Stimulated activated naive CD8-positive, alpha-beta T cell treated with anti-CD3 and anti-CD28 coated beads, Interleukin-15, amount 100 ng/mL, for 72 hours (primary cell): ENCODE measurements at regions not wholly inside any gene's neighbourhood (a gene's known extent, or its start where the extent isn't known, plus 50 kb on each side); places are given as distances from the start of the nearest gene placed in this dataset.
A peak's percentile ranks its signal among the peaks of the same experiment; 100 is the strongest.
"Not testable (repeated sequence)": the region's sequence is repeated elsewhere in the genome, so short reads cannot be mapped to it uniquely, and the experiment has no call there.

Experiments
- ATAC-seq: fragments of 150-1000 bp; cut with Tn5 transposase; 2 replicates; pipeline ENCODE4 v1.10.0; 2021; ENCODE audit warnings: mild to moderate bottlenecking, moderate library complexity
- DNase-seq, 2 donors: peaks; one replicate each; pipeline ENCODE4 v3.0.0; 2021 to 2022
- H3K27ac Mint-ChIP-seq, 2 donors: one replicate each; pipeline ENCODE4 v1.8.0; 2022; ENCODE audit warnings: mild to moderate bottlenecking in 2 of 2, mixed read lengths in 2 of 2, moderate library complexity in 2 of 2
- H3K27me3 Mint-ChIP-seq: one replicate; pipeline ENCODE4 v1.8.0; 2022; ENCODE audit warnings: mixed read lengths
- H3K4me1 Mint-ChIP-seq: one replicate; pipeline ENCODE4 v1.8.0; 2022; ENCODE audit warnings: mild to moderate bottlenecking, mixed read lengths
- H3K4me3 Mint-ChIP-seq, 2 donors: one replicate each; pipeline ENCODE4 v1.8.0; 2022; ENCODE audit warnings: mild to moderate bottlenecking in 2 of 2, mixed read lengths in 2 of 2, moderate library complexity in 1 of 2
- H3K9me3 Mint-ChIP-seq, 2 donors: one replicate each; pipeline ENCODE4 v1.8.0; 2022; ENCODE audit warnings: mixed read lengths in 2 of 2

DNA sequence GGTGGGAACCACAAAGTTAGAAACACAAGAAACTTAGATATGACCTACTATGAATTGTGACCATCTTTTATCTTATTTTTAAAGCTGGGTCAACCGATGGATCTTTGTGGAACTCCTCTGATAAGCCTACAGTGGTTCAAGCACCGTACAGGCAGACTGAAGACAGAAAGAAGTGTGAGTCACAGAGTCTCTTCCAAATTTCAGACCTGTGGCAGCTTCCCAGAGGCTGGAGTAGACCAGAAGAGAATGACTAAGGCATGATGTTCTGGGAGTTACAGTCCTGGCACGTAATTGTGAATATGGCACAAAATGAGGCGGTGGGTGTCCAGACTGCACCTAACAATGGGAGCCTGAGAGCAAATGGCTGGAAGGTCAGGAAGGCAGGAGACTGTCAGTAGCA, 70.0 kb downstream of the LMO4 start:
- ATAC-seq (no peak), DNase-seq (no peak)
- Mint-ChIP-seq H3K27ac (no peak overlapping the region), H3K4me3 (no peak overlapping the region), H3K27me3 (no peaks in the 10 kb centered on the region), H3K9me3 (no peaks in the 10 kb centered on the region), H3K4me1 (peaks cover 2% of the 10 kb centered on the region)

DNA sequence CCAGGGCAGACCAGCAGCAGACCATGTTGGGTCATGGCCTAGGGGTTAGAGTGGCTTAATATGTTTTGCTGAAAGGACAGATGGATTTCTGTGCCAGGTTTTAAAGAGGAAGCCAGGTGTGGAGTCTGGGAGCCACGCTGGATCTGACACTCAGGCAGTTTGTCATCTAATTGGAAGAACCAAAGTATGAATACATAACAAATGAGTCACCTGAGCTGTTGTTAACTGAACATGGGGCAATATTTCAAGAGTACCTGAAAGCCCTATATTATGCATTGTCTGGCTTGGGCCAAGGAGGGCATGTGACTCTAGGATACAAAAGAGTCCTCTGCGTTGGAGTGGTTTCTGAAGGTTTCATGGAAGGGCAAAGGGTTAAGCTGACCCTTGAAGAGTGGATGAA, 70.6 kb downstream of the LMO4 start:
- Mint-ChIP-seq H3K9me3 (no peaks in the 10 kb centered on the region), H3K4me1 (peaks cover 8% of the 10 kb centered on the region), H3K27ac (no peak overlapping the region), H3K4me3 (no peak overlapping the region), H3K27me3 (no peaks in the 10 kb centered on the region)
- no peak for ATAC-seq
- no peak for DNase-seq

DNA sequence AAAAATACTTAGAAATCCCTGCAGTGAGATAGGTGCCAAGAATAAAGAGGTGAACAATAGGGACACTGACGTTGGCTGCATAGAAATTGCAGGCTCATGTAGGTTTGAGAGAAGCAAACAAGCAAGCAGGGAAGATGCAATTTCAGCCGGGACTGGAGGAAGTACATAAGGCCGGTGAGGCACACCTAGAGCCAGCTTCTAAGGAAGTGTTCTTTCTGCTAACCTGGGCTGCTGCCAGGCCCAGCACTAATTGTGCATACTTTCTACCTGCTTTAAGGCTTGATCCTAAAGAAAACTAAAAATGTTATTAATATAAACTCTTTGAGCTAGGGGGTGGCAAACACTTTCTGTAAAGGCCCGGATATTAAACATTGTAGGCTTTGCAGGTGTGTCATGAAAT, 71.0 kb downstream of the LMO4 start:
- DNase-seq (no peak), ATAC-seq (no peak)
- Mint-ChIP-seq H3K4me1 (peaks cover 13% of the 10 kb centered on the region), H3K9me3 (no peaks in the 10 kb centered on the region), H3K27me3 (no peaks in the 10 kb centered on the region), H3K4me3 (no peak overlapping the region), H3K27ac (no peak overlapping the region)

DNA sequence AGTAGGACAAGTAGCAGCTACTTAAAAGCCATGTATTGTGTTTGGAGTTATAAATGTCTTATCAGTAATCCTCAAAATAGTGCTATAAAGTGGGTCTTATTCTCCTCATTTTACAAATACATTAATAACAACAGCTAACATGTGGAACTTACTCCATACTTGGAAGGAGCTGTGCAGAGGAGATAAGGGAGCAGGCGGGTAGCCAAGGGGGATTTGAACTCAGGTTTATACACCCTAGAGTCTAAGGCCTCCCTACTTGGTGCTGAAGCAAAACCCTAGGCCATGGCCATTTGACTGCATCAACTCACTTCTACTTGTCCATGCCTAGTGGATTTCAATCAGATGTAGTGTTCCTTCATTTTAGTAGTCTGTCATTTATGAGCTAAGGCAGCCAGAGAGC, 72.1 kb downstream of the LMO4 start:
- peaks cover 6% of the 10 kb centered on the region for H3K27me3 Mint-ChIP-seq
- H3K27ac Mint-ChIP-seq, result no peak overlapping the region
- H3K4me3 Mint-ChIP-seq, result no peak overlapping the region
- DNase-seq, result no peak
- H3K4me1 Mint-ChIP-seq, result peaks cover 13% of the 10 kb centered on the region
- ATAC-seq, result no peak
- H3K9me3 Mint-ChIP-seq, result no peaks in the 10 kb centered on the region

DNA sequence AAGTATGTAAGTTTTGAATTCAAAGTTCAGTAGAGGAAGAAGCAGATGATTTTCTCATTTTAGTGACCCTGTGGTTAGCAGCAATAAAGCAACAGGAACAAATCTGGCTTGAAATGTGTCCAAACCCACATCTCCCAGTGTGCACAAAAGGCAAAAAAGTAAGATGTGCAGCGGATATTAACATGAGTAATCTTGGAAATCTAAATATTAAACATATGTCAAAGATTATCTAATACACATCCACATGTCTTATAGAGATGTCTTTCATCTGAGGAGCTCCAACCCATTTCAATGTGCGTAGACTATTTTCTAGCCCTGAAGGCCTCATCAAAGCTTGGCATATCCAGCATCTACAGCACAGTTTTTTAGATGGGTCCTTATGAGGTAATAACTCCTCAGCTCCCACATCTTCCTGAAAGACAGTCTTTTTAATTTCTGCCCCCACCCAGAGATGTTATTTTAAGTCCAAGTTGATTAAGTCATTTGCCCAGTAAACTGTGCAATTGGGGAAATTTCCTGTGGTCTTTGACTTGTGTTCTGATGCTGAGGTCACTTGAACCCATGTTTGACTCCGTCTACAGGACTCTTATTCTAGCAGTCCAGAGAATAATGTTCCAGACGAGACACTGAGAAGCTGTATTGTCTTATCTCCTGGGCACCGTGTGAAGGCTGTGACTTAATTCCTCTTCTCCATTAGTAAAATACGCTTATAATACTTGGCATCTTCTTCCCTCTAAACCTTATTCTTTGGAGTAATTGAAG, 73.7 kb downstream of the LMO4 start:
- no peak for DNase-seq
- ATAC-seq, result no peak
- peaks cover 8% of the 10 kb centered on the region for H3K27me3 Mint-ChIP-seq
- H3K9me3 Mint-ChIP-seq, result no peaks in the 10 kb centered on the region
- H3K4me3 Mint-ChIP-seq, result no peak overlapping the region
- no peak overlapping the region for H3K27ac Mint-ChIP-seq
- peaks cover 13% of the 10 kb centered on the region for H3K4me1 Mint-ChIP-seq

DNA sequence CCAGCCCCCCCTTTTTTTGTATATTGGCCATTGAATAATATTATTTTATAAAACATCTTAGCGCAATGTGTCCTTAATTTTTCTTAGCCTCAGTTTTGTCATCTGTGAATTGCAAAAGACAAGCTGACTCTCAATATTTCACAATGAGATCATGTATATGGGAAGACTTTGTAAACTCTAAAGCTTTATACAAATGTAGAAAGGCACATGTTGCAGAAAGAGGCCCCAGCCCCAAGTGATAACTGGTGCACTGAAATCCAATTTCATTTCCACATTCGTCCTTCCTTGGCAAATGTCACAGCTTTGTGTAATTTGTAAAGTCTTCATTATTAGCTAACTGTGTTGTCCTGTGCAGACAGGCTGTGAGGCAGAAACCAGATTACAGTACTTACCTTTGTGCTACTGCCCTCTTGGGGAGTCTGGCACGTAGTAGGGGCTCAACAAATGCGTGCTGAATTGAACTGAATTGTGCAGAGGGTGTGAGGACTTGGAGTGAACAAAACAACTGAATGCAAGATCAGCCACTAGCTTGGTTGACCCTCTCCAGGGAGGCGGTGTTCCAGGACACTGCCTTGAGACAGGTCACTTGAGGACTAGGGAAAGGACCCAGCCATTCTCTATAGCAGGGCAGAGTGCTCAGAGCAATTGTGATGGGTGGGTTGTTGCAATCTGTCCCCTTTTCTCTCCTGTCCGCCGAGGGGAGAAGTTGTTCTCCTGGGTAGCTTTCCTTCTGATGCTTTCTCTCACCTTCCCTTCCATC, 74.6 kb downstream of the LMO4 start:
- Mint-ChIP-seq H3K9me3 (no peaks in the 10 kb centered on the region), H3K27me3 (peaks cover 8% of the 10 kb centered on the region), H3K4me3 (no peak overlapping the region), H3K27ac (no peak overlapping the region), H3K4me1 (peaks cover 13% of the 10 kb centered on the region)
- no peak for DNase-seq
- no peak for ATAC-seq

DNA sequence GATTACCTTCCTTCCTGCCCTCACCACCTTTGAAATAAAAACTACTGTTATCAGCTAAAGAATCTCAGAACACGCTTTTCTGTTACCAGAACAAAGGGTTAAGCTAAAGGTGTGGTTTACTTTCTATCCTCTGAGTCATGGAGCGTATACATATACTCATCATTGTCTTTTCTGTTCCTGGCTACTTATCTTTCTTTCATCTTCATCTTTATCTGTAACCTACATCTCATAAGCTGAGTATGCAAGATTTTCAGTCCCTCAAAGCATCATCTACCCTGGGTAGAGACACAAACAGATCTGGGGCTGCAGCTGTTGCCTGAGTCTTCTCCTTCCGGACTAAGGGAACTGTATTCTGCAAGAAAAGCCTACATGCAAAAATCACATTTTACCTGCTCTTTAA, 75.6 kb downstream of the LMO4 start:
- H3K9me3 Mint-ChIP-seq, result no peaks in the 10 kb centered on the region
- no peak overlapping the region for H3K4me3 Mint-ChIP-seq

DNA sequence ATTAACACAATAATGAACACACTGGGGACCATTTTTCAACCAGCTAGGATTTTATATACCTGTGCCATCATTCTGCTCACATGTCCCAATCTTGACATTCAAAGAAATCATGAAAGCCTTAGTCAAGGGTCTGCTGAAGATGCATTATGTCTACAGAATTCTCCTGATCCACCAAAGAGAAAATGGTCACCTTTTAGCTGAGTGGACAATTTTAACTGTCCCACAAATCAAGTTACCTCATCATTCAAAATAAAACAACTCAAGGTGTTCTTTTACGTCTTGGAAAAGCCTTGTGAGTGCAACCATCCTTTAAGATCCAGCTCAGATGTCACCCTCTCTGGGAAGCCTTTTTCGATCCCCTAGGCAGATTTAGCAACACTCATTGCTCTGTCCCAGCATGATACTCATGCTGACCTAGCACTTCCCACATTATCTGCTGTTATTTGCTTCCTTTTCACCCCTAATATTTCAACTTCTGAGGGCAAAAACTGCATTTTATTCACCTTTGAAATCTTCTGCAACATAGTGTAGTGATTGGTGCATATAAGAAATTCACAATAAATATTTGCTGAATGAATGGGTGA, 80.1 kb downstream of the LMO4 start:
- no peak overlapping the region for H3K4me3 Mint-ChIP-seq
- no peak for DNase-seq
- H3K4me1 Mint-ChIP-seq, result peaks cover 10% of the 10 kb centered on the region
- H3K9me3 Mint-ChIP-seq, result no peaks in the 10 kb centered on the region
- ATAC-seq, result no peak
- peaks cover 8% of the 10 kb centered on the region for H3K27me3 Mint-ChIP-seq
- no peak overlapping the region for H3K27ac Mint-ChIP-seq

More for the DNA sequence above, 75.6 kb downstream of the LMO4 start:
- Mint-ChIP-seq H3K27ac (no peak overlapping the region), H3K27me3 (peaks cover 8% of the 10 kb centered on the region), H3K4me1 (peaks cover 13% of the 10 kb centered on the region)
- ATAC-seq (peak; percentile 98), DNase-seq (no peak)

DNA sequence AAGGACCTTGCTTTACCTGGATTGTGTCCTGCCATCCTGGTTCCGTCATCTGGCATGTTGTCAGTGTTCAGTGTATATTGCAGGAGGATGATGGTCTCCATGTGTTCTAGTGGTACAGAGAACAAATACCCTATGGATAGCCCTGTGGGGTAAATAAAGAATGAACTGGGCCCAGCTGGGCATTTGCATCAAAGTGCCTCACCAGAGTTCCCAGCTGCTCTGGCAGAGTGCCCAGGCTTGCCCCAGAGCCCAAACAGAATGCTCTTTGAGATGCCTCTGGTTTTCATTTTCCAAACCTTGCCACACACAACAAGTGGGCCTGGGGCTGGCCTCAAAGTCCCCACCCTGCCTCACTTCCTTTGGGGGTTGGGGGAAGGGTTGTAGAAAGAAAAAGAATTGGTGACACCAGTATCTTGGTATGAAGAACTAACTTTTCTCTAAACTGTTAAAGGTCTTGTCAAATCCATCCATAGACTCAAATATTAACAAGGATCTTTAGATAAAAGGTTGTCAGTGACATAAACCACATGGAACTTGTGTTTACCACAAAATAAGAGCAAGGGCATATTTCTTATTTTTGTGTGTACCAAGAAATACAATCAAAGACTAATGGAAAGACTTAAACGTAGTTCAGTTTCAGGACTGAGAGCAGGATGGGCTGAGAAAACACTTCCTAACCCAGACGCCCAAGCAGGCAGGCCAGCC, 82.2 kb downstream of the LMO4 start:
- H3K4me1 Mint-ChIP-seq, result no peaks in the 10 kb centered on the region
- ATAC-seq, result no peak
- H3K4me3 Mint-ChIP-seq, result no peak overlapping the region
- H3K27me3 Mint-ChIP-seq, result peaks cover 7% of the 10 kb centered on the region
- DNase-seq, result no peak
- H3K9me3 Mint-ChIP-seq, result peaks cover 0 to 6% of the 10 kb centered on the region in 2 donors
- H3K27ac Mint-ChIP-seq, result no peak overlapping the region

DNA sequence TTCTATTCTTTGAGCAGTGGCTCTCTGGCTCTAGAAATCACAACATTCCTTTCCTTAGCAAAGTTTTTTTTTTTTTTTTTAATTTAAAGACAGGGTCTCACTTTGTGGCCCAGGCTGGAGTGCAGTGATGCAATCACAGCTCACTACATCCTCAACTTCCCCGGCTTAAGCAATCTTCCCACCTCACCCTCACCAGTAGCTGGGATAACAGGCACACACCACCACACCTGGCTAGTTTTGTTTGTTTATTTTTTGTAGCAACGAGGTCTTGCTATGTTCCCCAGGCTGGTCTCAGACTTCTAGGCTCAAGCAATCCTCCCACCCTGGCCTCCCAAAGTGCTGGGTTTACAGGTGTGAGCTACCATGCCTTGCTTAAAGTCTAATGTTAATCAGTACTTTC, 85.2 kb downstream of the LMO4 start:
- H3K27me3 Mint-ChIP-seq, H3K27ac Mint-ChIP-seq, DNase-seq, H3K4me1 Mint-ChIP-seq, H3K9me3 Mint-ChIP-seq, H3K4me3 Mint-ChIP-seq, ATAC-seq: not testable (repeated sequence)

DNA sequence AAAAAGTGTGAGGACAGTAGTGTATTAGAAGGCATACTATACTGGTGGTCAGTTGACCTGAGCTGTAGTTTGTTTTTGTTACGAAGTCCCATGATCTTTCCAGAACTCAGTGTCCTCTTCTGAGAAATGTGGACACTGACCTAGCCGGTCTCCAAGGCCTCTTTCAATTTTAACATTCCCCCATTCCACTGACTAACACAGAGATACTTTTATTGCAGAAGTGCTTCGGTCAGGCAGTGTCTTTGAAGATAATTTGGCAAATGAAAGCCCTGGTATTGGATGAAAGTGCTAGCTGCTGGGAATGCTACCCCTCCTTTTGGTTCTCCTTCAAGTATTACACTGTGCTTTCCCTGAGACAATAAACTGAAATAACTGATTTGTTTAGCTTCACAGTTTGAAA, 89.4 kb downstream of the LMO4 start:
- H3K27ac Mint-ChIP-seq, result no peak overlapping the region
- ATAC-seq (no peak), DNase-seq (no peak)
- H3K4me1 Mint-ChIP-seq, result no peaks in the 10 kb centered on the region
- no peak overlapping the region for H3K4me3 Mint-ChIP-seq
- H3K27me3 Mint-ChIP-seq, result peaks cover 6% of the 10 kb centered on the region
- H3K9me3 Mint-ChIP-seq, result peaks cover 0 to 13% of the 10 kb centered on the region in 2 donors

DNA sequence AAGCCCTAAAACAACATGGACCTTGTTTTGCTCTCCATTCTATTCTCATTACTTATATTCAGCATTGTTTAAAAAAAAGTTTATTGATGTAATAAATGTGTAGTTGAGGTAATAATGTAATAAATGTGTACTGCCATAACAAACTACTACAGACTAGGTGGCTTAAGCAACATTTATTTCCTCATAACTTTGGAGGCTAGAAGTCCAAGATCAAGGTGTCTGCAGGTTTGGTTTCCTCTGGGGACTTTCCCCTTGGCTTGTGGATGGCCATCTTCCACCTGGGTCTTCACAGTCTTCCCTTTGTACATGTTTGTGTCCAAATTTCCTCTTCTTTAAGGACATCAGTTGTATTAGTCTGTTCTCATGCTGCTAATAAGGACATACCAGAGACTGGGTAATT, 93.1 kb downstream of the LMO4 start:
- Mint-ChIP-seq H3K27me3 (no peaks in the 10 kb centered on the region), H3K4me3 (no peak overlapping the region), H3K27ac (no peak overlapping the region), H3K4me1 (no peaks in the 10 kb centered on the region), H3K9me3 (peaks cover 0 to 7% of the 10 kb centered on the region in 2 donors)
- no peak for DNase-seq
- no peak for ATAC-seq

DNA sequence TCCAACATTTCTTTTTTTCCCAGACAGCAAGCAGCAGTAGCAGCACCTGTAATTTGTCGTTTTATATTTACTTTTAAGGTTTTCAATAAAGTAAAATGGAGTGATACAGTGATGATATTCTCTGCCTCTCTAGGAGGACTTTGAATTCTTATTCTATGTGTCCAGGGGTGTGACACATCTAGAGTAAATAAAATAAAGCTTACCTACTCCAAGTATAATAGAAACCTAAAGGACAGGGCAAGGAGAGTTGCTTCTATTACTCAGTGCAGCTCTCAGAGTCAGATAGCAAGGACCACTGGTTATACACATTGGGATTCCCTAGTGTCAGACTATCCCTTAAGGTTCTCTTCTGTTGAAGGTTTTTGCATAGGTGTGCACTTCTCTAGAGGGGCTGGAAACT, 95.9 kb downstream of the LMO4 start:
- ATAC-seq (no peak), DNase-seq (no peak)
- Mint-ChIP-seq H3K27me3 (no peaks in the 10 kb centered on the region), H3K4me1 (no peaks in the 10 kb centered on the region), H3K4me3 (no peak overlapping the region), H3K9me3 (peaks cover 0 to 7% of the 10 kb centered on the region in 2 donors), H3K27ac (no peak overlapping the region)

DNA sequence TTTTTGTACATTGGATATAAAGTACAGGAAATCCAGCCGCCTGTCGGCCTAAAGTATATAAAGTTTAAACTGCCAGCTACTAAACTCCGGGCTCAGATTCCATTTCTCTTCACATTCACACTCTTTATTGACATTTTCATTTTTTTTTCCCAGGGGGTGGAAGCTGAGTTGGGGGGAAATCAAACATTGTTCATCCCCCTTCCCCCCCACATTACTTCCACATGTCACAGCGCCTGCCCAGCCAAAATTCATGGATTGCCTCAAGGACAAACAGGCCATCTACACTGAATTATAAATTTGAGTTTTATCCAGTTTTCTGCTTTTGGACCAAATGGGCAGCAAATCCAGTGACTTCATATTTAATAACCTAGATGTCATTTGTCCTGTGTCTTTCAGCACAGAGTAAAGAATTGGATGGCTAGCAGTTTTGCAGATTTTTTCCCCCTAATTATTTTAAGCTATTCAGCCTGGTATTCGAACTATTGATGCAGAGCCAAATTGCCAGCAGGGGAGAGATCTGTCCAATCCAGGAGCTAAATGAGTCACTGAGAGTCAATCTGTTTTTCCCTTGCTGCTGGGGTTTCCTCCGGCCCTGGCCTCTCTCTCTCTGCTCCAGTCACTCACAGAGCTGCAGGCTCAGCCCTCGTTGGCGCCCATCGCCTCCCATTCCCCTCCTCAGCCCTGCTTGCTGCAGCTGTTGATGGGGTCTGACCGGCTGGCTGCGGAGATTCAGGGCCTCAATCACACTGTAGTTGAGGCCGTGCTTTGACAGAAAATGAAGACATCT, 98.0 kb downstream of the LMO4 start:
- Mint-ChIP-seq H3K27me3 (peaks cover 11% of the 10 kb centered on the region), H3K9me3 (peaks cover 0 to 7% of the 10 kb centered on the region in 2 donors), H3K27ac (no peak overlapping the region)

DNA sequence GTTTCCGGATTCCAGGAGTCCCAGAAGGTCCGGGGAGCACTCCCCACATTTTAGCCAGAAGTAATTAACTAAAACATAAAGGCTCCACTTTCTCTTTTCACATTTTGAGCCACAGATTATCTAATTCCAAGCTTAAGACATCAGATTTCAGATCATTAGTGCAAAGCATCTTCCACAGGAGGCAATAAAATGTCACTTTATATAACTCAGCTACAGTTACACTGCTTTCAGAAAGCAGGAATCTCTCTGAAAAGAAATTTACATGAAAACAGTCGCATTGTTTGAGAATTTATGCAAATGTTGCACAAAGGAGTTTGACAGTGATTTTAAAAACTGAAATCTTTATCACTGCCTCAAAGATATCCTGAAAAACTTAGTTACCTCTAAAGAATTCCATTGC, 99.7 kb downstream of the LMO4 start:
- no peak overlapping the region for H3K4me3 Mint-ChIP-seq
- no peak for ATAC-seq
- H3K27me3 Mint-ChIP-seq, result peaks cover 11% of the 10 kb centered on the region
- H3K4me1 Mint-ChIP-seq, result no peaks in the 10 kb centered on the region
- no peak overlapping the region for H3K27ac Mint-ChIP-seq
- H3K9me3 Mint-ChIP-seq, result no peaks in the 10 kb centered on the region
- no peak for DNase-seq

More for the DNA sequence above, 98.0 kb downstream of the LMO4 start:
- ATAC-seq (no peak), DNase-seq (no peak)
- no peak overlapping the region for H3K4me3 Mint-ChIP-seq
- no peaks in the 10 kb centered on the region for H3K4me1 Mint-ChIP-seq
